Omental fat pad (tissue), 1 donor: ENCODE measurements at regions not wholly inside any gene's neighbourhood (a gene's known extent, or its start where the extent isn't known, plus 50 kb on each side); places are given as distances from the start of the nearest gene placed in this dataset.
"Not testable (repeated sequence)": the region's sequence is repeated elsewhere in the genome, so short reads cannot be mapped to it uniquely, and the experiment has no call there.

Source experiments
- ATAC-seq: fragments of 150-250 bp; one replicate; pipeline ENCODE4 v1.9.1; 2016; ENCODE audit warnings: mild to moderate bottlenecking, moderate library complexity; ENCODE audit not compliant: low FRiP score
- DNase-seq: peaks from one replicate; pipeline ENCODE4 v3.0.0-alpha.2; 2019; ENCODE audit warnings: low spot score

DNA sequence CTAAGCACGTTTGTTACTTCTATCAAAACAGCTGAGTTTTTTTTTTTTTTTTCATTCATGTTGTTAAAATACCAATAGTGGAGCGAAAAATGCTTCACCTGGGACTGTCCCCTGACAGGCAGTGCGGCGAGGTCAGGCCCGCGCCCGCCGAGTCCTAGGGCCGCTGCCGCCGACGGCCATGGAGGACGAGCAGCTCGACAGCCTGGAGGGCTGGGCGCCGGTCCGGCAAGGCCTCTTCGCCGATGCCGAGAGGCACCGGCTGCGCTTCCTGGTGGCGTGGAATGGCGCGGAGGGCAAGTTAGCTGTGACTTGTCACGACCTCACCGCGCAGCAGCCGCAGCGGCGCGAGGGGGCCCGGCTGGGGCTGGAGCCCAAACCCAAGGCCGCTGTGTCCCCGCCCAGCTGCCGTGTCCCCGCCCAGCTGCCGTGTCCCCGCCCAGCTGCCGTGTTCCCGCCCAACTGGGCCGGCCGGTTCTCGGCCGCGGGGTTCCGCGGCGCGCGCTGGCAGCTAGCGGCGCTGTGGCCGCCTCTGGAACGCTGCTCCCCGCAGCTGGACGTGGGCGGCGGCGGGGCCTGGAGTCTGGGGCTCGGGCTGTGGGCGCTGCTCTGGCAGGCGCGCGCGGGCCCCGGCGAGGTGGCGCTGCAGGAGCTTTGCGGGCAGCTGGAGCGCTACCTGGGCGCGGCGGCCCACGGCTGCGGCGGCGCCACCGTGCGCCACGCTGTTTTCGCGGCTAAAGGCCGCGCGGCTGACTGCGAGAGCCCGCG lies 56.7 kb upstream of the GOLGA8R start:
- ATAC-seq: peak; percentile 98
- DNase-seq: not testable (repeated sequence)

DNA sequence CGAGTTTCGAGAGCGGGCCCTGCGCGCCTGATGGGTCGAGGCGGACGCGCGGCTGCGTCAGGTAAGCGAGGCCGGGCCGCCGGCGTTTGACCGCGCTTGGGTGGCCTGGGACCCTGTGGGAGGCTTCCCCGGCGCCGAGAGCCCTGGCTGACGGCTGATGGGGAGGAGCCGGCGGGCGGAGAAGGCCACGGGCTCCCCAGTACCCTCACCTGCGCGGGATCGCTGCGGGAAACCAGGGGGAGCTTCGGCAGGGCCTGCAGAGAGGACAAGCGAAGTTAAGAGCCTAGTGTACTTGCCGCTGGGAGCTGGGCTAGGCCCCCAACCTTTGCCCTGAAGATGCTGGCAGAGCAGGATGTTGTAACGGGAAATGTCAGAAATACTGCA lies 57.3 kb upstream of the GOLGA8R start:
- DNase-seq: not testable (repeated sequence)
- peak; percentile 64 for ATAC-seq

DNA sequence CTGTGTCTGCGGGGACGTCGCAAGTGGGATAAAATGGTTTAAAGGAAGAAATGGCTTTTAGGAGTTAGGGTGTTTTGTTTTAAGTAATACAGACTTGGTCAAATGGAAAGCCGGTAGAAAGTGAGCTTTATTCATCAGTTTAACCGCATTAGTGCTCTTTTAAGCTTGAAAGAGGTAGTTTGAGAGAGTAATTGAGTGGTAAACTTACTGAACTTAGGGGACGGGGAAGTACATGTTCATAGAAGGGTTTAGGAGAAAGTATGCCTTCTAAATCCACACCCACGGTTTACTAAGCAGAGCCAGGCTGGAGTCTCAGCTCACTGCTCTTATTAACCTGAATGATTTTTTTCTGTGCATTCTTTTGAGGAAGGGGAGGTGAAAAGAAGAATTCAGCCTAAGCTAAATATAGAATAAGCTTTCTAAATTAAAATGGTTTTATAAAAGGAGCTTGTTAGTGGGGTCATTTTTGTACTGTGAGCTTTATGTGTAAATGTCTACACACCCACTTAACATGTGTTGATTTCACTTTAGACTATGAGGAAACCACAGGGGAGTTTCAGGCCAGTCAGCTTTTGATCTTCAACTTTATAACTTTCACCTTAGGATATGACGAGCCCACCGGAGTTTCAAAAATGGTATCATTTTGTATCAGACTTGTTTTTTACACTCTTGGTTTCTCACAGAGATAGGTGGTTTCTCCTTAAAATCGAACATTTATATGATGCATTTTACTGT lies 57.9 kb upstream of the GOLGA8R start:
- not testable (repeated sequence) for DNase-seq, ATAC-seq

DNA sequence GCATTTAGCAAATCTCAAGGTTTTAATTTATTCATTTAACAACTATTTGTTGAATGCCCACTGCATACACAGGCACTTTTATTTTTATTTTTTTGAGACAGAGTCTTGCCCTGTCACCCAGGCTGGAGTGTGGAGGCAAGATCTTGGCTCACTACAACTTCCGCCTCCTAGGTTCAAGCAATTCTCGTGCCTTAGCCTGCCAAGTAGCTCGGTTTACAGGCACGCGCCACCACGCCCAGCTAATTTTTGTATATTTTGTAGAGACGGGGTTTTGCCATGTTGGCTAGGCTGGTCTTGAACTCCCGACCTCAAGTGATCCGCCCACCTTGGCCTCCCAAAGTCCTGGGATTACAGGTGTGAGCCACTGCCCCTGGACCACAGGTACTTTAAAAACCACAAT lies 67.0 kb upstream of the GOLGA8Q start:
- not testable (repeated sequence) for ATAC-seq, DNase-seq

DNA sequence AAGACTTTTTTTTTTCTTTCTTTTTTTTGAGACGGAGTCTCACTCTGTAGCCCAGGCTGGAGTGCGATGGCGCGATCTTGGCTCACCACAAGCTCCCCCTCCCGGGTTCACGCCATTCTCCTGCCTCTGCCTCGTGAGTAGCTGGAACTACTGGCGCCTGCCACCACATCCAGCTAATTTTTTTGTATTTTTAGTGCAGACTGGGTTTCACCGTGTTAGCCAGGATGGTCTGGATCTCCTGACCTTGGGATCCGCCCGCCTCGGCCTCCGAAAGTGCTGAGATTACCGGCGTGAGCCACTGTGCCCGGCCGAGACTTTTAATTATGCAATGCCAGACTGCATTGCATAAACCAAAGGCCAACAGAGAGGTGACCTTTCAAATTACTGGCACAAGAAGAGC lies 62.6 kb upstream of the GOLGA8Q start:
- not testable (repeated sequence) for DNase-seq, ATAC-seq

DNA sequence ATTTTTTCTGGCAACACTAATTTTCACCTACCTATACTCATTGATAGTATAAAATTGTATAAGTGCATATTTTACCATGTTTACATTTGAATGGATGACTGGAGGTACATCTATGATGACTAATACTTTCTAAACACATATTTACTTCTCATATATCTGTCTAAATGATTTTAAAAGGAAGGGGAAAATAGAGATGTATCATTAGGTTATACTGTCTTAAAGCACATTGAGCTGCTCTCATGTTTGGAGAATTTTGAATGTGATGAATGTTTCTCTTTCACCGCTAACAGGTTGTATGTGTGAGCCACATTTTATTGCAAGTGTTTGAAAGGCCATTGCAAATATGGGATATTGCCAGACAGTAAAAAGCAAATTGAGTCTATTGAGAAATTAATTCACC lies 61.5 kb upstream of the GOLGA8Q start:
- not testable (repeated sequence) for ATAC-seq, DNase-seq

DNA sequence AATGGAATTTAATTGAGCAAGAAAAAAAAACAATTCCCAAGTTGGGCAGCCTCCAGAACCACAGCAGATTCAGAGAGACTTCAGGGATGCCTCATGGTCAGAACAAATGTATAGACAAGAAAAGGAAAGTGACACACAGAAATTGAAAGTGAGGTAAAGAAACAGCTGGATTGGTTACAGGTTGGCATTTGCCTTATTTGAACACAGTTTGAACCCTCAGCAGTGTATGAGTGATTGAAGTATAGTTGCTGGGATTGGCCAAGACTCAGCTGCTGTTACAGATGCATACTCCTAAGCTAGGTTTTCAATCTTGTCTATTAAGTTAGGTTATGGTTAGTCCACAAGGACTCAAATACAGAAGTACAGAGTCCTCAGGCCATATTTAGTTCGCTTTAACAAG lies 57.9 kb upstream of the GOLGA8Q start:
- not testable (repeated sequence) for DNase-seq, ATAC-seq

DNA sequence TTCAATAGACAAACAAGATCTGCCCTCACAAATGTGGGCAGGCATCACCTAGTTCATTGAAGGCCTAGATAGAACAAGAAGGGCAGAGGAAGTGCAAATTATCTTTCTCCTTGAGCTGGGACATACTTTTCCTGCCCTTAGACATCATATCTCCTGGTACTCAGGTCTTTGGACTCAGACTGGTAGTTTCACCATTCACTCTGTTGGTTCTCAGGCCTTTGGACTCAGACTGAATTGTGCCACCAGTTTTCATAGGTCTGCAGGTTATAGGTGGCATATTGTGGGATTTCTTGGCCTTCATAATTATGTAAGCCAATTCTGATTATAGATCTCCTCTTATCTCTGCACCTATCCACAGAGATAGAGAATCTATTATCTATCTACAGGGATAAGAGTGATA lies 54.6 kb upstream of the GOLGA8Q start:
- ATAC-seq: not testable (repeated sequence)

DNA sequence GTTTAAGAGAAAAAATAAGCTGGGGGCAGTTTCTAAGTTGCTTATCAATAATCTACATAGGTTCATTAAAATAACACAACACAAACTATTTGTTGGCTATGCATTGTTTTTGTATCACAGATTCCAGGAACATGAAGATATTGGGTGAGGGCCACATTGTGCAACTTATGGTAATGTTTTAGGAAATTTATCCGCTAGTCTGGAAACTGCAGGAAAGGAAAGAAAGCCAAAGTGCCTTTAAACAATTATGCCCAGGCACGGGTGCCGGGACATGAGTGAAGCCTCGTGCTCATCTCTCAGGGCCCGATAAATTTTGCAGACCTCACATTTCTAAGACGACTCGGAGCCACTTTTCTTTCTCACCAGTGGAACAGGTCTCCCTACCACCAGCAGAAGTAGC lies 52.6 kb upstream of the GOLGA8Q start:
- not testable (repeated sequence) for DNase-seq, ATAC-seq

More for the DNA sequence above, 54.6 kb upstream of the GOLGA8Q start:
- DNase-seq: not testable (repeated sequence)

DNA sequence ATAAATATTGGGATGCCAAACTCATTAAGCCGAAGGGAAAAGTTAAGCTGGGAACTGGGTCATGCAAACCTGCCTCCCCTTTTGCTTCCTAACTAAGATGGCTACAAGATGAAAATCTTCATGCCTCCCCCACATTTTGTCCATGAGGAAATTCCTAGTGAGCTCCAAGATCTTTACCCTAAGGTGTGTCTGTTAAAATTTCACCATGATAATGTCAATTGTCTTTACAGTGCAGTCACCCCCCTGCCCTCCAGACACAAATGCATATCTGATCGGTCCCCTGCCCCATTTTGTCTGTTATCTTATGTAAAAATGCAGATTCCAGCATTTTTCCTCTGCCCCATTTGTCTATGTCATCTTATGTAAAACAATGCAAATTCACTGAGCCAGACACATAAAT lies 51.3 kb upstream of the GOLGA8Q start:
- DNase-seq, ATAC-seq: not testable (repeated sequence)
